HG03521 (cell line): ENCODE measurements at regions not wholly inside any gene's neighbourhood (a gene's known extent, or its start where the extent isn't known, plus 50 kb on each side); places are given as distances from the start of the nearest gene placed in this dataset.

Experiments used
- ATAC-seq: cut with Tn5 transposase; IDR thresholded peaks from one replicate; pipeline ENCODE4 v1.9.1; 2021; ENCODE audit warnings: mild to moderate bottlenecking, moderate library complexity; ENCODE audit not compliant: unreplicated experiment

- no peak for ATAC-seq
These were observed 174.8 kb upstream of the DYNLRB2 start for GRCh38 chr16:80366023-80366422.

GRCh38 chr16:80362816-80363215 lies 178.0 kb upstream of the DYNLRB2 start:
- no peak for ATAC-seq

GRCh38 chr16:80356365-80356764 lies 184.4 kb upstream of the DYNLRB2 start:
- no peak for ATAC-seq

GRCh38 chr16:80355335-80355734 lies 185.5 kb upstream of the DYNLRB2 start:
- no peak for ATAC-seq

GRCh38 chr16:80350061-80350460 lies 190.7 kb upstream of the DYNLRB2 start:
- ATAC-seq = no peak

GRCh38 chr16:80347900-80348299 lies 192.9 kb upstream of the DYNLRB2 start:
- no peak for ATAC-seq

- no peak for ATAC-seq
These were observed 193.8 kb upstream of the DYNLRB2 start for GRCh38 chr16:80347002-80347401.

- ATAC-seq = no peak
These were observed 194.6 kb upstream of the DYNLRB2 start for GRCh38 chr16:80346111-80346632.

GRCh38 chr16:80345701-80346100 lies 195.1 kb upstream of the DYNLRB2 start:
- ATAC-seq = no peak

GRCh38 chr16:80344570-80344969 lies 196.2 kb upstream of the DYNLRB2 start:
- no peak for ATAC-seq

- no peak for ATAC-seq
These were observed 199.5 kb upstream of the DYNLRB2 start for GRCh38 chr16:80341263-80341662.

GRCh38 chr16:80337786-80338185 lies 203.0 kb upstream of the DYNLRB2 start:
- no peak for ATAC-seq

- no peak for ATAC-seq
These were observed 210.0 kb upstream of the DYNLRB2 start for GRCh38 chr16:80330803-80331202.

GRCh38 chr16:80330150-80330549 lies 210.6 kb upstream of the DYNLRB2 start:
- no peak for ATAC-seq

GRCh38 chr16:80327740-80328139 lies 213.1 kb upstream of the DYNLRB2 start:
- ATAC-seq = no peak

- no peak for ATAC-seq
These were observed 216.4 kb upstream of the DYNLRB2 start for GRCh38 chr16:80324371-80324770.

- ATAC-seq = no peak
These were observed 217.0 kb upstream of the DYNLRB2 start for GRCh38 chr16:80323808-80324195.

- ATAC-seq = no peak
These were observed 217.5 kb upstream of the DYNLRB2 start for GRCh38 chr16:80323187-80323807.

GRCh38 chr16:80319181-80319580 lies 221.6 kb upstream of the DYNLRB2 start:
- ATAC-seq = no peak

- no peak for ATAC-seq
These were observed 222.7 kb upstream of the DYNLRB2 start for GRCh38 chr16:80318107-80318506.

GRCh38 chr16:80317599-80318037 lies 223.2 kb upstream of the DYNLRB2 start:
- no peak for ATAC-seq

GRCh38 chr16:80317116-80317515 lies 223.7 kb upstream of the DYNLRB2 start:
- no peak for ATAC-seq

GRCh38 chr16:80314042-80314441 lies 226.8 kb upstream of the DYNLRB2 start:
- ATAC-seq = no peak
